Glutamatergic neuron (in vitro differentiated cells): ENCODE measurements at regions not wholly inside any gene's neighbourhood (a gene's known extent, or its start where the extent isn't known, plus 50 kb on each side); places are given as distances from the start of the nearest gene placed in this dataset.
"Not testable (repeated sequence)": the region's sequence is repeated elsewhere in the genome, so short reads cannot be mapped to it uniquely, and the experiment has no call there.

Source experiments
- DNase-seq: peaks from one replicate; pipeline ENCODE4 v3.0.0; 2022
- H3K27ac Mint-ChIP-seq: one replicate; pipeline ENCODE4 v1.8.0; 2020; ENCODE audit warnings: mild to moderate bottlenecking, mixed read lengths, inconsistent platforms; ENCODE audit not compliant: unreplicated experiment
- H3K27me3 Mint-ChIP-seq: one replicate; pipeline ENCODE4 v1.8.0; 2020; ENCODE audit warnings: mild to moderate bottlenecking, moderate library complexity, mixed read lengths, inconsistent platforms; ENCODE audit not compliant: unreplicated experiment
- H3K36me3 Mint-ChIP-seq: one replicate; pipeline ENCODE4 v1.8.0; 2020; ENCODE audit warnings: mild to moderate bottlenecking, mixed read lengths, inconsistent platforms; ENCODE audit not compliant: unreplicated experiment
- H3K4me1 Mint-ChIP-seq: one replicate; pipeline ENCODE4 v1.8.0; 2020; ENCODE audit warnings: mild to moderate bottlenecking, low read depth, mixed read lengths, inconsistent platforms; ENCODE audit not compliant: unreplicated experiment
- H3K4me3 Mint-ChIP-seq: one replicate; pipeline ENCODE4 v1.8.0; 2020; ENCODE audit warnings: mild to moderate bottlenecking, mixed read lengths, inconsistent platforms; ENCODE audit not compliant: unreplicated experiment
- H3K9me3 Mint-ChIP-seq: one replicate; pipeline ENCODE4 v1.8.0; 2020; ENCODE audit warnings: mild to moderate bottlenecking, moderate library complexity, mixed read lengths, inconsistent platforms; ENCODE audit not compliant: unreplicated experiment
- CTCF ChIP-seq: fragments of 200-600 bp; sonication (generic); IDR thresholded peaks from one replicate; pipeline ENCODE4 v1.5.0; 2021; ENCODE audit not compliant: partially characterized antibody, unreplicated experiment

GRCh38 chr6:117791012-117791411, 115.7 kb downstream of the NUS1 start:
- Mint-ChIP-seq H3K4me3 (no peak overlapping the region), H3K9me3 (peaks cover 3% of the 10 kb centered on the region), H3K27me3 (no peaks in the 10 kb centered on the region), H3K36me3 (no peaks in the 10 kb centered on the region), H3K4me1 (no peaks in the 10 kb centered on the region), H3K27ac (no peak overlapping the region)
- no peak for TF ChIP-seq CTCF
- no peak for DNase-seq

- H3K9me3 Mint-ChIP-seq, result peaks cover 3% of the 10 kb centered on the region
- no peaks in the 10 kb centered on the region for H3K4me1 Mint-ChIP-seq
- no peak for DNase-seq
- H3K27me3 Mint-ChIP-seq, result no peaks in the 10 kb centered on the region
- TF ChIP-seq CTCF, result no peak
- no peak overlapping the region for H3K27ac Mint-ChIP-seq
- no peak overlapping the region for H3K4me3 Mint-ChIP-seq
- H3K36me3 Mint-ChIP-seq, result no peaks in the 10 kb centered on the region
Measured at GRCh38 chr6:117795234-117795633, 111.8 kb upstream of the SLC35F1 start.

GRCh38 chr6:117798819-117799218, 108.2 kb upstream of the SLC35F1 start:
- not testable (repeated sequence) for H3K36me3 Mint-ChIP-seq, H3K27me3 Mint-ChIP-seq, H3K4me3 Mint-ChIP-seq, DNase-seq, H3K4me1 Mint-ChIP-seq, H3K27ac Mint-ChIP-seq, H3K9me3 Mint-ChIP-seq

GRCh38 chr6:117810269-117810668, 96.8 kb upstream of the SLC35F1 start:
- no peaks in the 10 kb centered on the region for H3K9me3 Mint-ChIP-seq
- H3K4me1 Mint-ChIP-seq, result no peaks in the 10 kb centered on the region
- H3K27me3 Mint-ChIP-seq, result no peaks in the 10 kb centered on the region
- H3K36me3 Mint-ChIP-seq, result no peaks in the 10 kb centered on the region
- no peak for TF ChIP-seq CTCF
- no peak for DNase-seq
- H3K4me3 Mint-ChIP-seq, result no peak overlapping the region
- no peak overlapping the region for H3K27ac Mint-ChIP-seq

- Mint-ChIP-seq H3K9me3 (no peaks in the 10 kb centered on the region), H3K4me1 (no peaks in the 10 kb centered on the region), H3K4me3 (no peak overlapping the region), H3K27ac (no peak overlapping the region), H3K27me3 (no peaks in the 10 kb centered on the region), H3K36me3 (no peaks in the 10 kb centered on the region)
- DNase-seq, result no peak
- no peak for TF ChIP-seq CTCF
Measured at GRCh38 chr6:117817499-117817898, 89.6 kb upstream of the SLC35F1 start.

DNA sequence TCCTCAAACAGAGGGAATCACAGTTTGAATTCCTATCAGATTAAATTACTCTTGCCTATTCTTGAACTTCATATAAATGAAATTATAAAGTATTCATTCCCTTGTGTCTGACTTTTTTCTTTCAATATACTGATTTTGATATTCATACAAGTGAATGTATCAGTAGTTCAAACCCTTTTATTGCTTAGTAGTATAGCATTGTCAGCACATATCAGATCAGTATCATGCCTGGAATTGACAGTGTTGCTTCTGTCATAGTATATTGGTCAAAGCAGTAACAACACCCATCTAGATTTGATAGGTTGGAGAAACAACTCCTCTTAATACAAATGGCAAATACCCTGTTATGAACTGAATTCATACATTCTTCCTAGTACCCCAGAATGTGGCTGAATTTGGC, 89.1 kb upstream of the SLC35F1 start:
- no peak overlapping the region for H3K4me3 Mint-ChIP-seq
- no peak overlapping the region for H3K27ac Mint-ChIP-seq
- no peak for TF ChIP-seq CTCF
- H3K27me3 Mint-ChIP-seq, result no peaks in the 10 kb centered on the region
- H3K36me3 Mint-ChIP-seq, result no peaks in the 10 kb centered on the region
- H3K4me1 Mint-ChIP-seq, result no peaks in the 10 kb centered on the region
- H3K9me3 Mint-ChIP-seq, result no peaks in the 10 kb centered on the region
- DNase-seq, result no peak
